HG03095 (cell line): ENCODE measurements at regions not wholly inside any gene's neighbourhood (a gene's known extent, or its start where the extent isn't known, plus 50 kb on each side); places are given as distances from the start of the nearest gene placed in this dataset.
A peak's percentile ranks its signal among the peaks of the same experiment; 100 is the strongest.

Source experiments
- ATAC-seq: cut with Tn5 transposase; IDR thresholded peaks from one replicate; pipeline ENCODE4 v1.9.1; 2021; ENCODE audit warnings: moderate library complexity; ENCODE audit not compliant: unreplicated experiment

DNA sequence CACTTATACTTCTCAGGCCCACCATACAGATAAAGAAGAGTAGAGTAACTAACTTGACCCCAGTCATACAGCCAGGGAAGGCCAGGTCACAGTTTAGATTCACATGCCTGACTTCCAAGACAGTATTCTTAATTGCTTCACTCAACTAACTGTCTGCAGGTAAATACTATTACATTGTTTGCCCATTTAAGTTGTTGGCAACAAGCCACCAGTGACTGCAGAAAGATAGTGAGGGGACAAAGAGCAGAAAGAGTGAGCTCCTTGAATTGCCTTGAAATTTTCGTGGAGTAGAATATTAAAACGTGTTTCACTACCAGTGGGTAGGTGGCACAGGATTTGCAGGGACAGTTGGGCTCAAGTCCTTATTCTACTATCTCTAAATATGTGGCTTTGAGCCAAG lies 146.3 kb upstream of the RMST start:
- no peak for ATAC-seq

DNA sequence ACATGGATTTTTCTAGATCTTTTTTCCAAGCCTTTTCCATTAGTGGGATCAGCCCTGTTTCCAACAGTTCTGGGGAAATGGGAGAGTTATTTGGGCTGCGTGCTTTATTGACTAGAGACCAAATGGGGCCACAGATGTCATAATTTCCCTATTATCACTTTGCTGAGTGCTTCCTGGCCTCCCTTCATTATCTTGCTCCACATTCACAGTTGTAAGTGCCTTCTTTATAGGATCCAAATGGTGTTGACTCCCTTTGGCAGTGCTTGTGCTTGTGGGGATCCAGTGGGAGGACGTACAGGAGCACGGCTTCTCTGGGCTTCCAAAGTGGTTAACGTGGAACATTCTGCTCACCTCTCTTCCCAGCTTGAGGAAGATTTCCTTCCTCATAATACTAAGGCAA lies 141.0 kb upstream of the RMST start:
- ATAC-seq: no peak

DNA sequence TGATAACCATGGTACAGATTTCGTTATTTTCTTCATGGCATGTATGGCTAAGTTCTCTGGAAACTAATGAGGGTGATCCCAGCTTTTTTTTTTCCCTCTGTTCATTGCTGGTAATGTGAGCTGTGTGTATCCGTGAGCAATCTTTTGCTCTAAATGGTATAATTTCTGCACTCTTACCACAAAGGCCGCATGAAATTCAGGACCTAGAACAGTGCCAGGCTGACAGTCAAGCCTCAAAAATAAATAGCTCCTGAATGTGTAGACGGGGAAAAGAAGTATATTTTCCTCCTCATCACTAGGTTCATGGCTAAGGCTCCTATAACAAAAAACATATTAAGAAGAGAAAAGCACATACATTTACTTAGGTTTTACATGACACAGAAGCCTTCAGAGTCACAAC lies 140.2 kb upstream of the RMST start:
- no peak for ATAC-seq

DNA sequence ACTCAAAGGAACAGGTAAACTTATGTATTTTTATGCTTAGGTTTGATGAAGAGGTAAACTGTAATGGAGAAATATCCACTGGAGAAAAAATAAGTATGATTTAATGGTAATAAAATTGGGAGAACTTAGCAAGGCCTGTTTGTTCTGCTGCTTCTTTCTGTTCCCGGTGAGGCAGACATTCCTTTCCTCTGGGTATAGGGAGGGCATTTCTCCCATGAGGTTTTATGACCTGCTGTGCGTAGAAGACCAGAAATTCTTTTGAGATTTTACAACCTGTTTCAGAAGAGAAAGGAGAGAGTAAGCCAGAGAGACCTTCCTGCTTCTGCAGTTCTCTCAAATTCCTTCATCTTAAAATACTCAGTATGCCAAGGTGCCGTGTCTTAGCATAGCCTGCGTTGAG lies 139.4 kb upstream of the RMST start:
- ATAC-seq: no peak

- ATAC-seq: no peak
Measured at GRCh38 chr12:97324471-97324870, 138.1 kb upstream of the RMST start.

DNA sequence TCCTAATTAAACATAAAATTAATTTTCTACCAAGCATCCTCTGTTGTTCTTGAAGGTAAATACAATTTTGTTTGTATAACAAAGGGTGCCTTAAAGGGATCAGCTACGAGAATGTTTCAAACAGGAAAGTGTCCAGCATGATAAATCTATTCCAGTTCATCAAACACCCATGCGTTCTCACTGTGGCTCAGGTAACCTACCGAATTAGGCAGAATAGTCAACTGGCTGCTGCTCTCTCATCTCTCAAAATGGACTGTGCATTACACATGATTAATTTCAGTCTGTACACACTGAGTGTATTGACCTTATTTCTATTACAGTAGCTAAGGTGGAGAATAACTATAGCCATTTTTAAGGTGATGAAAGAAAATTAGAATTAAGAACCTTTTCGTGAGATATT lies 127.5 kb upstream of the RMST start:
- ATAC-seq: no peak

- no peak for ATAC-seq
Measured at GRCh38 chr12:97336900-97337751, 125.5 kb upstream of the RMST start.

DNA sequence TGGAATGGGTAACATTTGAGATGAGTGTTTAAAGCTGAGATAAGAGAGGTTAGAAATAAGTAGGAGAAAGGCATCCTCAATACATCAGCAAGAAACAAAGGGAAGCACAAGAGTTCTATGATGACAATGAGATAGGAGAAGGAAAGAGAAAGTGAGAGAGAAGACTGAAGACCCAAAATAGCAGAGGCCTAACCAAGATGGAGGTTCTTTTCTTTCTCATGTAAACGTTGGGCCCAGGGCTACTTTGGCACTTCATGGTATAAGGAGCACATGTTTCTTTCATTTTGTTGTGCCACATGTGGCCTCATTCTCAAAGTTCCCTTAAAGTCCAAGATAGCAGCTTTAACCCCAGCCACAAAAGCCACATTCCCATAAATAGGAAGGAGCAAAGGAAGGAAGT lies 120.5 kb upstream of the RMST start:
- no peak for ATAC-seq

GRCh38 chr12:97347956-97348355 lies 114.6 kb upstream of the RMST start:
- no peak for ATAC-seq

- no peak for ATAC-seq
Measured at GRCh38 chr12:97358361-97358760, 104.2 kb upstream of the RMST start.

DNA sequence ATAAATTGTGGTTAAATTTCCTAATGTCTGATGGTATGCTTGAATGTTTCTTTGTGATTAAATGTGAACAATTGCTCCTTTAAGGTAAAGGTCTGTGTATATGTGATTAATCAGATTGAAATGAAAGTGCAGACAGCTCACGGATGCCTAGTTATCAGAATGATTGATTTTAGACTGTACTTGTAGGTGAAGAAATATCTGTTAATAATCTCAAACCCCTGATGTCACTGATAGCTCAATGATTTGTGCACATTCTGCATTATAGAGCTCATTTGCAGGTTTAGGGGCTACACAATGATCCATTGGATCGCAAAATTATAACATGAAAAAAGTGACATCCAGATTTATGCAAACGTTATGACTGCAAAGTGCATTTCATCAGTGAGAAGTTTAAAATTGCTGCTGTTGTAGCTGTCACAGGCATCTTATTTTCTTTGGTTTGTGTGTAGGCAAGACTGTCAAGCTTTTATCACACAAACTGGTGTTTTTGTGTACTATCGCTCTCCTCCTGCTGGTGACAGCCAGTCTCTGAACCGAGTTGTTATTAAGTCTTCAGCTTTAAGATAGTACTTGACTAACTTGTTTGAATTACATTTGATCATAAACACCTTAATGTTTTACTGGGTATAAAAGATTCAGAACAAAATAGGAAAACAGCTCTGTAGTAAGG lies 103.4 kb upstream of the RMST start:
- no peak for ATAC-seq

DNA sequence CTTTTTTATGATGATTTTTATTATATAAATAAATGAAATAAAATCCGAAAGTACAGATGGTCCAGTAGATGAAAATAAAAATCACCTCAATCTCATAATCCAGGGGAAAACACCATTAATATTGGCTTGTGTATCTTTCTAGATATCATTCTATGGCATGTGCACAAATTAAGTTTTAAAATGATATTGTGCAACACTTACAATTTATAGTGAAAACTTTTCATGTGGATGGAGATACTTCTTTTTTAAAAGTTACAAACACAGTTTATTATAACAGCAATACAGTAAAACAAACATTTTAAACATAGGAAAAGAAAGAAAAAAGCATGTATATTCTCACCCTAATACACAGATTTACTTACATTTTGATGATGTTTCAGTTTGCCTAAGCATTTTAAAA lies 98.9 kb upstream of the RMST start:
- ATAC-seq: no peak

GRCh38 chr12:97368462-97369163 lies 94.0 kb upstream of the RMST start:
- ATAC-seq: no peak

- peak; percentile 75 for ATAC-seq
Measured at GRCh38 chr12:97375310-97375709, 87.3 kb upstream of the RMST start.

GRCh38 chr12:97380440-97380839 lies 82.2 kb upstream of the RMST start:
- ATAC-seq: no peak

DNA sequence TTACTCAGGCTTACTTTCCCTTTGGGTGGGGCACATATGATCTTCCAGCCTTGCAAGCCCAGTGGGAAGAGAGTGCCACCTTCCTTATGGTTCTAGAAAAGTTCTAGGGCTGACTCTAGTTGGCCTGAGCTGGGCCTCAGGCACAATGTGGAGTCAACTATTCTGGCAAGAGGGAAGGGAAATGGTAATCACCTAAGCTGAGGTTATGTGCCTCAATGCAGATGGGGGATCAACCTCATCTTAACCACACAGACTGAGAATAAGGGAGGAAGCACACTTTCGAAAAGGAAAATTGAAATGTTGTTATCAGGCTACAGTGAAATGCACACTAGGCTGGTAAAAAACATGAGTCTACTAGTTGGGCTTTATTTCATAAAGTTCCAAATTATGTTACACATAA lies 77.5 kb upstream of the RMST start:
- ATAC-seq: no peak

DNA sequence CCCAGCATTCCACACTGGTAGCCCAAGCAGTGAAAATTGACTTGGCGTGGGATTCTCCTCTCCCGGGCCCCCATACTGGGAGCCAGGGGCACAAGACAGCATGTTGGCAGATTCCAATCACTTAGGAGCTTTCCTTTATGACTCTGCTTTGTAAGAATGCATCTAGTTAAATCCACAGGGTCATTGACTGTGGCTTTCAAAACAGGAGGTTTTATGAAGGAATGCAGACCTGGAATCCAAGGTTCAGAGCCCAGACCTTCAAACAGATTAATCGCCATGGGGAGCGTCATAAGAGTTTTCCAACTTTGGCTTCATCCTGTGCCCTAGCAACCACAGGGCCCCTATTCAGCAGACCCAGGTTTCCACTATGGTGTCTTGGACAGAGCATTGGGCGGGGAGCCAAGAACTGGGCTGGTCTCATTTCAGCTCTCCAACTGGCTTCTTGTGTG lies 76.4 kb upstream of the RMST start:
- ATAC-seq: no peak

- no peak for ATAC-seq
Measured at GRCh38 chr12:97387844-97388243, 74.8 kb upstream of the RMST start.

GRCh38 chr12:97394657-97395056 lies 67.9 kb upstream of the RMST start:
- no peak for ATAC-seq

GRCh38 chr12:97397008-97397407 lies 65.6 kb upstream of the RMST start:
- no peak for ATAC-seq

GRCh38 chr12:97398704-97399103 lies 63.9 kb upstream of the RMST start:
- ATAC-seq: no peak

DNA sequence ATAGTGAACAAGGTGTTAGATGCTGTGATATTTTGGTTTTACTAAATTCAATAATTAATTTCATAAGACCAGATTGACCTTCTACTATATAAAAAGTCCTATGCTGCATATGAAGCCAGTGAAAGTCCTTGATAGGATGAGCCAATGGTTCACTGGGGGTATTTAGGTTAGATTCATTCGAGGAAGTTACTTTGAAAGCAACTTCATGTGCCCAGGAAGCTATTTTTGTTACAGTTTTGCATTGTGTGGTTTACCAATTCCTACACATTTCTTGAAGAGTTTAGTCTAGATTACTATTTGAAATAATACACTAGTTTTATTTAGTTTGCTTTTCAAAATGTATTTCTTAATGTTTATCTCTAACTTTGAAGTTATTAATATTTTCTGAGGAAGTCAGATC lies 58.5 kb upstream of the RMST start:
- peak; percentile 66 for ATAC-seq
